ENCODE measurements at regions not wholly inside any gene's neighbourhood (a gene's known extent, or its start where the extent isn't known, plus 50 kb on each side); places are given as distances from the start of the nearest gene placed in this dataset.

DNA sequence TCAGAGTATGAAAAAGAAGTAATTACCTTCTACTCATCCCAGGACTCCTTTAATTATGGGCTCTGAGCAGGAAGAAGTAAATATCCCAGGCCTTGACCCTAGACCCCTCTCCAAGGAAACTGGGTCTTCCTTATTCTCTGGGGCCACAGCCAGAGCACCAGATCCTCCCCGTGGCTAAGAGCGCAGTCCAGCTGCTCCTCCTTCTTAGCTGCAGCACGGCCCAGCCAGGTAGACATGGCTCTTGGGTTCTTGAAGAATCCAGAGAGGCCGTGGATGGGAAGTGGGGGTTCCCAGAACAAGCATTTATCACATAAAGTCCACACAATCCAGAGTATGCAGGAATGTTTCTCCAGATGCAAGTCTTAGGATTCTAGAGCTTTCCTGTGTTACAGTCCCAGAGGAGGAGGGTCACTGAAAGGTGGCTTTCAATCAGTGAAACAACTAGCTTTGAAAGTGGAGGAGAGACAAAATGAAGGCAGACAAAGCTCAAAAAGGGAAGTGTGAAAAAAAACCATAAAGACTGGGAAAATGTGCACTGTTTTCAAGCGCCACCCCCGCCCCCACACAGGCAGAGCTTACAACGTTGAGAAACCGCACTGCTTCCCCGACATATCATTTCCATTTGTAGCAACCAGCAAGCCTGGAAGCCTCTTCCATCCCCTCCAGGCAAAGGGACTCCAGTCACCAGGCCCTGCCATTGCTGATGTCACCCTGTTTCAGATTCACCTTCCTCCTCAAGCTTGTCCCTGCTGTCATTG lies 396.5 kb upstream of the MKI67 start:
- Histone ChIP-seq H3K27ac (ENCODE audit: low read depth, low read length) (no peak overlapping the region), H4K20me1 (ENCODE audit: control insufficient read depth, insufficient read depth, low read depth, low read length) (no peaks in the 10 kb centered on the region), H3K9me3 (ENCODE audit: control insufficient read depth, insufficient read depth, low read length) (no peaks in the 10 kb centered on the region), H3F3A (ENCODE audit: control insufficient read depth, insufficient read depth) (no peaks in the 10 kb centered on the region), H3K9me2 (replicated peaks; ENCODE audit: control insufficient read depth, low read length) (no peaks in the 10 kb centered on the region), H3K27me3 (ENCODE audit: control insufficient read depth, low read length) (no peaks in the 10 kb centered on the region), H3K36me3 (ENCODE audit: control insufficient read depth, low read length) (no peaks in the 10 kb centered on the region), H3K79me2 (ENCODE audit: control insufficient read depth, low read length) (no peaks in the 10 kb centered on the region), H3K4me2 (ENCODE audit: low read length) (no peak overlapping the region), H3K4me3 (ENCODE audit: low read length) (no peak overlapping the region), H3K4me1 (ENCODE audit: control insufficient read depth, low read length) (no peaks in the 10 kb centered on the region)
- no peak for TF ChIP-seq EZH2phosphoT487 (IDR thresholded peaks at IDR 0.05; ENCODE audit: borderline replicate concordance, low read length)
- TF ChIP-seq, protein P1, sequence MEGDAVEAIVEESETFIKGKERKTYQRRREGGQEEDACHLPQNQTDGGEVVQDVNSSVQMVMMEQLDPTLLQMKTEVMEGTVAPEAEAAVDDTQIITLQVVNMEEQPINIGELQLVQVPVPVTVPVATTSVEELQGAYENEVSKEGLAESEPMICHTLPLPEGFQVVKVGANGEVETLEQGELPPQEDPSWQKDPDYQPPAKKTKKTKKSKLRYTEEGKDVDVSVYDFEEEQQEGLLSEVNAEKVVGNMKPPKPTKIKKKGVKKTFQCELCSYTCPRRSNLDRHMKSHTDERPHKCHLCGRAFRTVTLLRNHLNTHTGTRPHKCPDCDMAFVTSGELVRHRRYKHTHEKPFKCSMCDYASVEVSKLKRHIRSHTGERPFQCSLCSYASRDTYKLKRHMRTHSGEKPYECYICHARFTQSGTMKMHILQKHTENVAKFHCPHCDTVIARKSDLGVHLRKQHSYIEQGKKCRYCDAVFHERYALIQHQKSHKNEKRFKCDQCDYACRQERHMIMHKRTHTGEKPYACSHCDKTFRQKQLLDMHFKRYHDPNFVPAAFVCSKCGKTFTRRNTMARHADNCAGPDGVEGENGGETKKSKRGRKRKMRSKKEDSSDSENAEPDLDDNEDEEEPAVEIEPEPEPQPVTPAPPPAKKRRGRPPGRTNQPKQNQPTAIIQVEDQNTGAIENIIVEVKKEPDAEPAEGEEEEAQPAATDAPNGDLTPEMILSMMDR (IDR thresholded peaks at IDR 0.05; ENCODE audit: low read depth, low read length, poor library complexity, severe bottlenecking), result no peak

DNA sequence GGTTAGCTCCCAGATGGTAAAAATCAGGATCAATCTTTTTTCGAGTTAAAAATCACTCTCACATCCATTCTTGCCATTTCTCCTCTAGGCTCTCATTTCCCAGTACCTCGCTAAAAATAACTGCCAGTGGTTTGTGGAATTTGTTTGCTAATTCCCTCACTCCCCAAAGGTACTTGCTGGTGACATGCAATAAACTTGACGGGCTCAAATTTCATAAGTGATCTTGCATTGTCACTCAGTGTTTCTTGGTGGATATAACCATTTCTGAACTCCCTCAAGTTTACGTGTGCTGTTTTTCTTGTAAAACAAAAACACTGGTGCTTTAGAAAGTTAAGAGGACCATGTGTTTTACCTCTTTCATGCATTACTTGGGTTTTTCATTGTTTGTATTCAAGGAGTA lies 399.2 kb upstream of the MKI67 start:
- Histone ChIP-seq H3F3A (ENCODE audit: control insufficient read depth, insufficient read depth) (no peaks in the 10 kb centered on the region), H3K9me2 (replicated peaks; ENCODE audit: control insufficient read depth, low read length) (no peaks in the 10 kb centered on the region), H3K4me2 (ENCODE audit: low read length) (no peak overlapping the region), H3K79me2 (ENCODE audit: control insufficient read depth, low read length) (no peaks in the 10 kb centered on the region), H4K20me1 (ENCODE audit: control insufficient read depth, insufficient read depth, low read depth, low read length) (no peaks in the 10 kb centered on the region), H3K9me3 (ENCODE audit: control insufficient read depth, insufficient read depth, low read length) (no peaks in the 10 kb centered on the region), H3K4me1 (ENCODE audit: control insufficient read depth, low read length) (no peaks in the 10 kb centered on the region), H3K4me3 (ENCODE audit: low read length) (no peak overlapping the region), H3K27me3 (ENCODE audit: control insufficient read depth, low read length) (no peaks in the 10 kb centered on the region), H3K27ac (ENCODE audit: low read depth, low read length) (no peak overlapping the region), H3K36me3 (ENCODE audit: control insufficient read depth, low read length) (no peaks in the 10 kb centered on the region)
- TF ChIP-seq EZH2phosphoT487 (IDR thresholded peaks at IDR 0.05; ENCODE audit: borderline replicate concordance, low read length), result no peak
- TF ChIP-seq, protein P1 (IDR thresholded peaks at IDR 0.05; ENCODE audit: low read depth, low read length, poor library complexity, severe bottlenecking), result no peak

DNA sequence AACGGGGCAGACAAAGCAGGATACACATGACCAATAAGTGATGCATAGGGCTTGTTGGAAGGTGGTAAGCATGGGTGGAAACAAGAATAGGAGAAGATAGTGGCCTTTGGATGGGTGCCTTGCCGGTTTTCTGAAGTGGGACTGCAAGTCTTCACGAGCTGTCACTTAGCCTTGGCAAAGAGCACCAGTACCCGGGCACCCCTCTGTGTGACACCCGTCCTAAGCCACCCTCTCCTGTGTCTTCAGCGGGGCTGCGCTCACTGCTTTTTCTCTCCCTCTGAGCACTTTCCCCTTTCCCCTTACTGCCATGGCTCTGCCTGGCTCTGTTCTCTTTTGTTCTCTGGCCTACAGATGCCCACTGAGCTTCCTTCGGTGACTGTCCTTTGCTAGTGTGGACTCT lies 399.7 kb upstream of the MKI67 start:
- Histone ChIP-seq H3F3A (ENCODE audit: control insufficient read depth, insufficient read depth) (no peaks in the 10 kb centered on the region), H4K20me1 (ENCODE audit: control insufficient read depth, insufficient read depth, low read depth, low read length) (no peaks in the 10 kb centered on the region), H3K27ac (ENCODE audit: low read depth, low read length) (no peak overlapping the region), H3K9me3 (ENCODE audit: control insufficient read depth, insufficient read depth, low read length) (no peaks in the 10 kb centered on the region), H3K4me2 (ENCODE audit: low read length) (no peak overlapping the region), H3K4me3 (ENCODE audit: low read length) (no peak overlapping the region), H3K79me2 (ENCODE audit: control insufficient read depth, low read length) (no peaks in the 10 kb centered on the region), H3K9me2 (replicated peaks; ENCODE audit: control insufficient read depth, low read length) (no peaks in the 10 kb centered on the region), H3K36me3 (ENCODE audit: control insufficient read depth, low read length) (no peaks in the 10 kb centered on the region), H3K27me3 (ENCODE audit: control insufficient read depth, low read length) (no peaks in the 10 kb centered on the region), H3K4me1 (ENCODE audit: control insufficient read depth, low read length) (no peaks in the 10 kb centered on the region)
- TF ChIP-seq, protein P1 (IDR thresholded peaks at IDR 0.05; ENCODE audit: low read depth, low read length, poor library complexity, severe bottlenecking), result no peak
- TF ChIP-seq EZH2phosphoT487 (IDR thresholded peaks at IDR 0.05; ENCODE audit: borderline replicate concordance, low read length), result no peak

All from DOHH2 (cell line).